ENCODE measurements at regions not wholly inside any gene's neighbourhood (a gene's known extent, or its start where the extent isn't known, plus 50 kb on each side); places are given as distances from the start of the nearest gene placed in this dataset.

GRCh38 chr4:115310641-115311040, 197.2 kb upstream of the NDST4 start:
- TF ChIP-seq, protein P1, sequence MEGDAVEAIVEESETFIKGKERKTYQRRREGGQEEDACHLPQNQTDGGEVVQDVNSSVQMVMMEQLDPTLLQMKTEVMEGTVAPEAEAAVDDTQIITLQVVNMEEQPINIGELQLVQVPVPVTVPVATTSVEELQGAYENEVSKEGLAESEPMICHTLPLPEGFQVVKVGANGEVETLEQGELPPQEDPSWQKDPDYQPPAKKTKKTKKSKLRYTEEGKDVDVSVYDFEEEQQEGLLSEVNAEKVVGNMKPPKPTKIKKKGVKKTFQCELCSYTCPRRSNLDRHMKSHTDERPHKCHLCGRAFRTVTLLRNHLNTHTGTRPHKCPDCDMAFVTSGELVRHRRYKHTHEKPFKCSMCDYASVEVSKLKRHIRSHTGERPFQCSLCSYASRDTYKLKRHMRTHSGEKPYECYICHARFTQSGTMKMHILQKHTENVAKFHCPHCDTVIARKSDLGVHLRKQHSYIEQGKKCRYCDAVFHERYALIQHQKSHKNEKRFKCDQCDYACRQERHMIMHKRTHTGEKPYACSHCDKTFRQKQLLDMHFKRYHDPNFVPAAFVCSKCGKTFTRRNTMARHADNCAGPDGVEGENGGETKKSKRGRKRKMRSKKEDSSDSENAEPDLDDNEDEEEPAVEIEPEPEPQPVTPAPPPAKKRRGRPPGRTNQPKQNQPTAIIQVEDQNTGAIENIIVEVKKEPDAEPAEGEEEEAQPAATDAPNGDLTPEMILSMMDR (conservative IDR thresholded peaks at IDR 0.05), result no peak
- no peak for TF ChIP-seq ZFX (IDR thresholded peaks at IDR 0.05)

Data from C4-2B (cell line).